ENCODE measurements at regions not wholly inside any gene's neighbourhood (a gene's known extent, or its start where the extent isn't known, plus 50 kb on each side); places are given as distances from the start of the nearest gene placed in this dataset.

DNA sequence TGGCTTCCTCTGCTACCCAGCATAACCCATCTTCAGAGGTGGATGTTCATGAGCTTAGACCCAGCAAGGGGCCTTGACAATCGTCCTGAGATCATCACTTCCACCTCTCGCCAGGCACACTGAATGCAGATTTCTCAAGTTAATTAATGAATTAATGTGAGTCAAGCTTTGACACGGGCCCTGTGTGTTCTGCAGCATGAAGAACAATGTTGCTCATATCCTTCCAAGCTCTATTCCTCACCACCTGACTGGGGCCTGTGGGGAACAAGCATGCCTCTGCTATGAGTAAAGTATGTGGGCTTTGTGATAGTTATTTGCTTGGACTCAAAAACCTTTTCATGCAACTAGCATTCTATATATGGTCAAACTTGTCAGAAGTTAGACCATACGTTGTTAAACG is 122.0 kb downstream of the SEC16B start:
- no peak for DNase-seq

DNA sequence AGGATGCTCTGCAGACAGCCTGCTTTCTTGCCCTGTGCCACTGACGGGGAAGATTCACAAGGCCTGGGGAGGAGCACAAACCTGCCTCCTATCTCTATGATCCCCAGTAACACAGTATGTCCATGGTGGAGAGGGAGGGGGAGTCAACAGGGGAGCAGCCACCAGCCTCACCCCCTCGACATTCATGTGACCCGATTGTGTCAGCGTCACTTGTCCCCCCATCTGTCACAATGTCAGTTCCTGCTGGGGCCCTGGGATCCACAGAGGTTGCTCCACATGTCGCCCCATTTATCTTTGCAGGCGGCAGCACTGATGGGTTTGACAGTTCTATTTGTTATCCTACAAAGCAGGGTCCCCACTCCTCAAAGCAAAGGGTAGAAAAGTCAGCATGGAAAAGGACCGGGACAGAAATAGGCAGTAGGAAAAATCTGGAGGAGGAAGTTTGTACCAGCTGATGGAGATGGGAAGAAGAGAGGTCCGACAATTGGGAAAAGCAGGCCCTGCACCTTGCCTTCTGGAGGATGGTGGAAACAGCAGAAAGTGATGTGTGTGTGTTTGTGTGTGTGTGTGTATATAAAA is 130.9 kb downstream of the SEC16B start:
- no peak for DNase-seq

DNA sequence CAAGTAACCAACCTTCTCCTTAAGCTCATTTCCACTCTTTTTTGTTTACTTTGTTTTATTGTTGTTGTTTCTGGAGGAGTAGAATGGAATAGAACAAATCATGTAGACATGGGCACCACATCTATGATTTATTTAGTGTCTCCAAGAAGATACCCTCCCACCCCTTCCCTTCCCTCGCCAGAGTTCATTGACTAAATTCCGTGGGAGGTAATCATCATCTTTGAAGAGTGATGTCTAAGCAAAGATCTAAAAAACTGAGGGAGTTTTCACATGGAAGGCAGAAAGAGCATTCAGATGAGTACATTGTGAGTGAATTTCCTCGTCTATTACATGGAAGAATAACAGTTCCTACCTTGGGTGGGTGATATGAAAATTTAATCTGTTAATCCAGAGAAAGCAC is 136.2 kb downstream of the SEC16B start:
- no peak for DNase-seq

DNA sequence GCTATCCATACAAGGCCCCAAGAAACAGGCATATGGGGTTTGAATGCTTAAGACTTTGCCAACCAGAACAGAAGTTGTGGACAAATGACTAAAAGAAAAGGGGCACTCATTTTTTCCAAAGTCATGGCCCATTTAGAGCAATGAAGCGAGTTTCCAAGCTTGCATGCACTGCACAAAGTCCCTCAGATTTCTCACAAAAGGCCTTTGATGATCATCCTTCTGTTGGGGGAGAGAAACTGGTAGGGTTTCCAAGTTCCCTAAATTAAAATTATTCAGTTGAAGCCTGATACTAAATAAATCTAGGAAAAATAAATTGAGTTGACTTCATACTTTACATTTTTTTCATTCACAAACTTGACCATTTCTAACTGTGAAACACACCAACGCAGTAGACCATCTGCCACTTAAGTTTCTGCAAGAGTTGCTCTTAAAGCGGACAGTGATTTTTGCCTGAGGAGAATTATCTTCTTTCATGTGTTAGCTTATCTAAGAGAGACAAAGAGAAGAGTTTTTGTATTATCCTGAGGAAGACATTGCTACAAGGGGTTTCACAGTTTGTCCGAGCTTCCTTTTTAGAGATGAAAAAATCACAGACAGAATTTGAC is 139.2 kb downstream of the SEC16B start:
- no peak for DNase-seq

DNA sequence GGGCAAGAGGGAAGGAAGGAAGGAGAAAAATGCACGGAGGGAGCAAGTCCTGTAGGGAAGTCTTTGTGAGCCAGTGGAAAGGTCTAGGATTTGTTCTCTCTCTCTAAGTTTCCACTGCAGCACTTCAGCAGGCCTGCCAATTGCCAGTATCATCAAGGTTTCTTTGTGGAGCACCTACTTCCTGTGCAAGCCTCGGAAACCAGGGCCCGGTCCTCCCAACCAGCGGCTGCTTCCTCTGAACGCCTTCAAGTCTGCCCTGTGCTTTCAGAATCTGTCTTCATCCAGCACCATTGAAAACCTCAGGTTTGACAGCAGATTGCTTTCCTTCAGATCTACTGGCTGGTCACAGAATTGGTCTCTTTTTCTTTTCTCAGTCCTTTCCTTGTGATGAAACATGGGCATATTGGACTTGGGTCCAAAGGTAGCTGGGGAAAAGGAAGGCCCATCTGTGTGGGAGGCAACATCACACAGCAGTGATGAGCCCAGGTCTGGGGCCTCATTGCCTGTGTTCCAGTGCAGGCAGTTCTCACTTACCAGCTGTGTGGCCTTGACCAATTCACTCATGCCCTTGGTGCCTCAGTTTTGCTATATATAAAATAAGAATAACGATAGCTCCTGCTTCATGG is 144.5 kb downstream of the SEC16B start:
- DNase-seq: no peak

DNA sequence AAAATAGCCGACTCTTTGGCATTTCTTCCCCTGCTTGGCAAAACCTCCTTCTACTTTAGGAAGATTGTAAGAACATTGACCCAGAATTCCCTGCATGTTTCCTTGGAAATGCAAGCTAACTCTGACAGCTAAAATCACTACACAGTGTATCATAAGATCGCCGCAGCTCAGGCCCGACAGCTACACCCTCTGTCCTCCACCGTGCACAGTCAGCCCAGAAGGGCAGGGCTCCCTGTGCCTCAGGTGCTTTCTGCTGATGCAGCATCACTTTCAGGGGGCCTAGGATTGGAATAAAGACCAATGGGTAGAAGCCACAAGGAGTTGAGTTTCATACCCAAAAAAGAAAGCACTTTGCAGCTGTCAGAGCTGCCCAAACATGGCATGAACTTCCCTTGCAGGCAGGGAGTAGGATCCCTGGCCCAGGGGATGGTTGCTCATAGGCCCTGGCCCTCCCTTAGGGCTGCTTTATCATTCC is 145.3 kb downstream of the SEC16B start:
- DNase-seq: no peak

DNA sequence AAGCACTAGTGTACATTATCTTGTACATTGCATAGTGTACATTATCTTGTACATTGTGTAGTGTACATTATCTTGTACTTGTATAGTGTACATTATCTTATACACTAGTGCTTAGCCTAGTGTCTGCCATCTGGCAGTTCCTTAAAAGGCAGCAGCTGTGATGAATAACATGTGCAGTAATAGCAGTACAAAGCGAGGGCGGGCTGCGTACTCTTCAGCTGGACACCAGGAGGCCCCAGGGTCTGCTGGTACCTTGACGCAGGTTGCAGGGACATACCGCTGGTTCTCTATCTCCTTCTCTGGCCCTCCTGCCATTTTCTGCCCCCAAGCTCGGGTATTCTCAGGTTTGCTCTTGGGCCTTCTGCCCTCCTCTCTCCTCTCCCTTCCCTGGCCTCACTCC is 149.6 kb downstream of the SEC16B start:
- peak; percentile 25 for DNase-seq

DNA sequence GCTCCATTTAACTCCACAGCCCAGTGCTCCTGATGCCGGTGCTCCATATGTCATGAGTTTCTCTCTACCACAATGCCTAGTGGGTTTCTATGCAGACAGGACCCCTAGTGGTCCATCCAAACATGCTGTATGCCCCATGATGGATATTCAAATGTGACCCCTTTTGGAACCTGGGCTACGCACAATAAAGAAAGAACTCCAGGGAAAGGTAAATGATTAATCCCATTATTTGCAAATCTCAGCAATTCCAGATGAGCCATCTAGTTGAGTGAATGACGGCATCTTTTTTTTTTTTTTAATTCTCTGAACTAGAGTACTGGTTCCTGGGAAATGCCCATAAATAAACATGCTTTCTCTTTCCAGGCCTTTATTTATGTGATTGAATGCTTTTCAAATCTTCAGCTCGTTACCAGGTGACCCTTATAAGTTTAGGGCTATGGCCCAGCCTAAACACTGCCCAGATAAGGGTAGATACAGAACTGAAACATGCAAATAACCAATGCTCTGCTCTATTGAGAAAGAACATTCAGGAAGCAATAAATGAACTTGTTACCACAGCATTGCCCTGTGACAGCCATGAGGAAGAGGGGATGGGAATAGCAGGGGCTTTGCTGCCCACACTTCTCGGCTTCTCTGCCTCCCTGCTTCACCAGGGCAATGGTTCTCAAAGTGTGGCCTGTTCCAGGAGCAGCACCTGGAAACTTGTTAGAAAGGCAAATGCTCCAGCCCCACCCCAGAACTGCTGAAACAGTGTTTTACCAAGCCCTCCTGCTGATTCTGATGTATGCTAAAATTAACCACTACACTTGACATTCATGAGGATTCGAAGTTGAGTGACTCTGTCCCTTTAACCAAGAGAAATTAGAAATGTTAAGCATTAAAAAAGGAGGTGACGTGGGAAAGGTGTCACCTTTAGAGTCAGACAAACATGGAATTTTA is 151.7 kb downstream of the SEC16B start:
- DNase-seq: no peak

DNA sequence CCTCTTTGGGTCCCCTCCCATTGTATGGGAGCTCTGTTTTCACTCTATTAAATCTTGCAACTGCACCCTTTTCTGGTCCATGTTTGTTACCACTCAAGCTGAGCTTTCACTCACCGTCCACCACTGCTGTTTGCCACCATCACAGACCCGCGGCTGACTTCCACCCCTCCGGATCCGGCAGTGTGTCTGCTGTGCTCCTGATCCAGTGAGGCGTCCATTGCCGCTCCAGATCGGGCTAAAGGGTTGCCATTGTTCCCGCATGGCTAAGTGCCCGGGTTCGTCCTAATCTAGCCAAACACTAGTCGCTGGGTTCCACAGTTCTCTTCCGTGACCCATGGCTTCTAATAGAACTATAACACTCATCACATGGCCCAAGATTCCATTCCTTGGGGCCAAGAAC is 157.2 kb downstream of the SEC16B start:
- DNase-seq: no peak

DNA sequence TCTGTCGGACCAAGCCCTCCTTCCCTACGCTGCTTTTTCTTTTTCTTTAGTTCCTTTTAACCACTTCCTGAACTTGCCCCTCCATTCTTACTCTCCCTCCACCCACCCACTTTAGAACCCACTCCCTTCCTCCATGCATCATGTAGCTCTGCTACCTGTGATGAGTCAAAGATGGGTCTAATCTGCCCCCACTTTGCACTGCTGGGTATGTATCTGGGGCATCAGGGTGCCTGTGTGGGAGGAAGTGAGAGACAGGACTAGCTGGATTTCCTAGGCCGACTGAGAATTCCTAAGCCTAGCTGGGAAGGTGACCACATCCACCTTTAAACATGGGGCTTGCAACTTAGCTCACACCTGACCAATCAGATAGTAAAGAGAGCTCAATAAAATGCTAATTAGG is 157.7 kb downstream of the SEC16B start:
- DNase-seq: no peak

DNA sequence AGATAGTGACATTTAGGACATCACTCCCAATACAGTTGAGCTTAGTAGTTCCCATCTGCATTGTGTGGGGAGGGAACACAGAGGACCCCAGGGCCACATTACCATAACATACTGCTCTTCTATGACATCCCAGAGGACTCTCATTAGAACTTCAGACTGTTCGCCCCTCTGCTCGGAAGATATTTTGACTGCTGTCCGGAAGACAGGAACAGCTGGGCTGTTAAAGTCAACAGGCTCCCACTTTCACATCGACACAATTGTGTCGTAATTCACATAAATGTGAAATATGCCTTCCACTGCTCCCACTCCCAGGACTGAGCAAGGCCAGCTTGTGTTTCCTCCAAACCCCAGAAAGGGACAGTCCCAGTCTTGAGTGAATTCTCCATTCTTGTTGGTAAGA is 158.4 kb downstream of the SEC16B start:
- no peak for DNase-seq

DNA sequence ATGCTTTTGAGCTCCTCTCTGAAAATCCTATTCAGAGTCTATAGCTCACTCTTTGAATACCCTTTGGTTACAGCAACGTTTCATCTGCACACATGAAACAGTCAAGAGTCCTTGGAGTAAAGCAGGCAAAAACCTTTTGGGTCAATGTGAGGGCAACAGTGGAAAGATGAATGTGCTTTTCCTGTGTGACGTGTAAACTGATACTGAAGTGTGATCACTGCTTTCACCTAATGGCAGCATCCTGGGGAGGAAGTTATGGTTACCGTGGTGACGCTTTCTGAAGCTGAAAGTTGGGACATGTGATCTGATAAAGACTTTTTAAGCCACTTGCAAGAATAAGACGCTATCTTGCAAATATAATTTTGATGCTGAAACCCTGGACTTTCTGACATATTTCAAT is 160.0 kb downstream of the SEC16B start:
- no peak for DNase-seq

DNA sequence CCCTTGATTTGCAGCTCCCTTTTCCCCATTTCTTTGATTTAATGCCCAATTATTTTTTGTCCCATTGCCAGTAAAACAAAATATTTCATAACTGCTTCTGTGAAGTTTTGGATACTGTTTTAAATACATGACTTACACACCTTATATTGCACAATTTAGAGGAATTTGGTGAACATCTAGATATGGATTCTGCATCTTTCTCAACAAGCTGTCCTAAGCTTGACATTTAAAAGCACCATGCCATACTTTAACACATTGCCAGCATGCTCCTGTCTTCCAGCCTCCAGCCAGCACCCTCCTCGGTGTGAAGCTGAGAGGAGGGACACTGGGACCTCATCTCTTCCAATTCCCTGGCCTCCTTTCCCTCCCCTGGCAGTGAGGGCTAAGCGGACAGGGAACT is 167.6 kb downstream of the SEC16B start:
- DNase-seq: no peak

DNA sequence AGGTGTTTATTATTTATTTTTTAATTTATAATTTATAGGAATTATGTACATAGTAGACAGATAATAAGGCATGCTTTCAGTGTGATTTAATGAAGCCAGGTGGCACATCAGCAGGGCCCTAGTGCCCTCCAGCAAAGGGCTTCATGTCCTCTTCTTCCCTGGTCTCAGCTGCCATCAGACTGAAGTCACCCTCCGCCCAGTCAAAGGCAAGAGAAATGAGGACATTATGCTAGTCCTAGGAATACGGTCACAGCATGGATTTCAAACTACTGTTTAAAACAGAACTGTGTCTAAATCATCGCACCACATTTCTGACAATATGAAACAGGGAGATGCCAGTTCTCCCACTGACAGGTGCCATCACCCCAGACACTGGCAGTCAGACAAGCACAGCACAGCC is 168.1 kb downstream of the SEC16B start:
- no peak for DNase-seq

DNA sequence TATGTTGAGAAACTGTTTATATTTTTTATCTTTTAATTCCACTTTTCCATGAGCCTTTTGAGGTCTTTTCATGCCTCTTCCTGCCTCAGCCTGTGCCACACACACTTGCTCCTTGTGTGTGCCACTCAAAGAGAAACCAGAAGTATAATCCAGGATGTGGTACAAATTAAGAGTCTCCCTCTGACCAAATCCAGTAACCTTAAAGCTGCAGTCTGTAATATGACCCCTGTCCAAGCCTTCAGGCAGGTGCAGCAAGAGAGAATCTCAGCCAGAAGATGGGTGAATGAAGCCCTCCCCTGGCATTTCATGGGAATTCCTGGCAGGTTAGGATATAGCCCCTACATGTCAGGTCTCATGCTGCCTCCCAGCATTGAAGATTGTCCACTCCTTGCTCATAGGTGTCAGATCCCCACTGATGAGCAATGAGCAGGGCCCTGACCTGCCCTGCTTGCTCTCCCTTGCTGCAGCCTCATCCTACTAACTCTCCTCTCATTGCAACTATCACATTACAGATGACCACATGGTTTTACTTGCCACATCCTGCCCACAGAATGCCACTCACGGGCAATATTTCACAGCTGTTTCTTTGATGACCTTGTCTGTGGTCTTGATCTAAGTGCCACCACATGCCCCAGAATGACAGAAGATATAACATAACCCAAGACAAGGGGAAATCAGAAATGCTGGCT is 169.3 kb downstream of the SEC16B start:
- no peak for DNase-seq

DNA sequence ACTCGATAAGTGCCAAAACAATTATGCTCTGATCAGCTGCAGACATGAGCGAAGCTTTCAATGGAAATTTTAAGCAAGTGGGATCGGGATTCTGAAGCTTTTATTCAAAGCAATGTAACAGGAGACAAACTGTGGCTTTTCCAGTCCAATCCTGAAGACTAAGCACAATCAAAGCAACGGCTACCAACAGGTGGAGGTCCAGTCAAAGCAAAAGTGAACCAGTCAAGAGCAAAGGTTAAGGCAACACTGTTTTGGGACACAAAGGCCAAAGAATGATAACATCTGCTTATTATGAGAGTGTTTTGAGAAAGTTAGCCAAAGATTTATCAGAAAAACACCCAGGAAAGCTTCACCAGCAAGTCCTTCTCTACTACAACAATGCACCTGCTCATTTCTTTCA is 170.1 kb downstream of the SEC16B start:
- no peak for DNase-seq

DNA sequence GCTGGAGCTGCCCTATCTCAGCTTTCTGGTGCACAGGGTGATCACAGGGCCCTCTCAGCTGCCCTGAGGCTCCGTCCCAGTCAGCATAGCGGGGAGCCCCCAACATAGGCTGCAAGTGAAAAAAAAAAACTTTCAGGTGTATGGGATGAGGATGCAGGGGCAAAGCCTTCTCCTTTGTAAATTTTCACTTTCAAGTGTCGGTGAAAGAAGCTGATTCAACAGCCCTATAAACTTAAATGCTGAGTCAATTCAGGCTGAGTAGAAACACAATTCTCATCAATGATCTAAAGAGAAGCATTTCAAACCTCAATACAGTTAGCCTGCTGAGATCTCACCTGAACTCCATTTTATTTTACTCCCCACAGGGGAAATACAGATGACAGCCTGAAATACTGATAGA is 171.2 kb downstream of the SEC16B start:
- DNase-seq: no peak

DNA sequence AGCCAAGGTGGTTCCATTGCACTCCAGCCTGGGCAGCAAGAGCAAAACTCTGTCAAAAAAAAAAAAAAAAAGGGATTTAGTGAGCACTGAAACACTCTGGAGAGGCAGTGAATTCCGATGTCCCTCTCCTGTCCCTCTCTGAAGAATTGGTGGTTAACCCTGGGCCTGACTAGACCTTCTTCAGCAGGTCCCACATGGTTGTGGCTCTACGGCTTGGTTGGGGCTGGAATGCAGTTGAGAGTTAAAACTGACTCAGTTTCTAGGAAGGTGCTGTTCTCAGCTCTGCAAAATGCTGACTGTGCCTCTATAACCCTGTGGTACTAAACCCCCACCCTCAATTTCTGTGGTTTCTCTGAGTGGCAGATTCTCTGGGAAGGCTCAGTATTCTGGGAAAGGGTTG is 173.3 kb downstream of the SEC16B start:
- DNase-seq: no peak

DNA sequence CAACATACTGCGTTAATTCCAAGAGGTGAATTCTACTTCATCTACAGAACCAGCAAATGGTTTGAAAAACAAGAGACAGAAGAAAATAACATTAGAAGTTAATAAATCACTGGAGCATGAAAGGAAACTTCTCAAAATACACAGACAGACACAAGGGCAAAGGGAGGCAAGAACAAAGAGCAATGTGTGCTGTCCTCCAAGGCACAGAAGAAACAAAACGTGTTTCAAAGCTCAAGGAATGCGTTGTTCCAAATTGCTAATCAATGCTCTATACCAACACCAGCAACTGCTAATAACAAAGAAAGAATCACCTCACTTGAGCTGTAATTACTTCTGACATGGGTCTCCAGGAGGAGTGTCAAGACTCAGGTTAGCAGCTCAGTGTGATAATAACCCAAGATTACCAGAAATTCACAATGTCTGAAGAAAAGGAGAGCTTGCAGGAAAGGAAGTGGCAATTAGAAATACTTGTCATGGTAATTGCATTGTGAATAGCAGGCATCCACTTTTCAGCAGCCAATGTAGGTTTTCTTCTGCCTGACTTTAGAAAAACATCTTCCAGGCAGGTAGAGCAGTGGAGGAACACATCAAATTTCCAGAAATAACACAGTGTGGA is 175.4 kb downstream of the SEC16B start:
- no peak for DNase-seq

DNA sequence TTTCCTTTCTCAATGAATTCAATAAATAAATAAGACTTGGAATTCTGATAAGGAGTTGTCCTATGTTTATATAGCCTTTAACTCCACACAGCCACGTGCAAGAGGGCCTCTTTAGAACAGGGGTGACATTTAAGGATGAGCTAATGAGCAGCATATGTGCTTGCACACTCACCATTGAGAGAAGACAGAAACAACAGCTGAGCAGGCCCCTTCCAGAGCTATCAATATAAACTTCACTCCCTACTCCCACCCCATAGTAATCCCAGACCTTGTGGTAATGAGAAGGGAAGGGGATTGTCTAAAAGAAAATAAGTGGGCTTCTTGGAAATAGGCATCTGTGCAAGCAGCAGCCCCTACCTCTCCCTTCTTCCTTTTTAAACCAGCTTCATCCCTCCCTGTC is 176.0 kb downstream of the SEC16B start:
- DNase-seq: no peak

DNA sequence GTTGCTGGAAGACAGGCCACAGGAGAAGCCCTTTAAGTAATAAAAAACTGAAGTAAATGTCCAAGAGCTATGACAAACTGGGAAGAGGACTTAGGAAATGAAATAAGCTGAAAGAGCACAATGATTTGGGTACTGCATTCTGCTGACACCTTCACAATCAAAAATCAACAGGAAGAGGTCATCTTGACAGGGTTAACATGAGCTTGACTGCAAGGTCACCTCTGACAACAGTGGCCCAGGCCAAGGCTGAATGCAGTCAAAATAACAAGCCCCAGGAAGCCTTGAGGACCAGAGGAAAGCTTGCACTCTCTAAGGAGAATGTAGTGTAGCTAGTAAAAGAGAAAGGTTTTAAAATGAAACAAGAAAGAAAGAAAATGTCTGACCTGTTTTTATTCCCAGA is 179.3 kb downstream of the SEC16B start:
- no peak for DNase-seq

DNA sequence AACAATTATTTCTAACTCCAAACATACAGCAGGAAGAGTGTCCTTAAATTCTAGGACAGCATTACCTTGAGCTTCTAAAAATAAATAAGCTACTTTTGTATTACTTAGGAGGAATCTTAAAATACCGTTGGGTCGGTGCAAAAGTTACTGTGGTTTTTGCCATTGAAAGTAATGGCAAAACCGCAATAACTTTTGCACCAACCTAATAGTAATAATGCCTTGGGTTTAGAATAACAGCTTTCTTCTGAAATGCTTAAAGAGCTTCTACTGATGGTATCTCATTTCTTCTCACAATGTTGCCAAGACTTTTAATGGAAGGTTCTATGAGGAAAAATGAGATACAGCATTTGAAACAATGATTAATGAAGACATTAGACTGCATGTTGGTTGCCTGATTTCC is 179.9 kb downstream of the SEC16B start:
- DNase-seq: no peak

Measured in occipital lobe (tissue), 1 donor.